22Rv1 (cell line): ENCODE measurements at regions not wholly inside any gene's neighbourhood (a gene's known extent, or its start where the extent isn't known, plus 50 kb on each side); places are given as distances from the start of the nearest gene placed in this dataset.
"Not testable (repeated sequence)": the region's sequence is repeated elsewhere in the genome, so short reads cannot be mapped to it uniquely, and the experiment has no call there.

Experiments
- ZFX ChIP-seq: fragments of 450-650 bp; IDR thresholded peaks from 2 replicates; pipeline ENCODE4 v1.6.1; 2017; ENCODE audit warnings: antibody characterized with exemption, borderline replicate concordance
- TF ChIP-seq, protein P1 (sequence below): fragments of 450-650 bp; IDR thresholded peaks from 2 replicates; pipeline ENCODE4 v1.5.1; 2017; ENCODE audit warnings: mild to moderate bottlenecking

DNA sequence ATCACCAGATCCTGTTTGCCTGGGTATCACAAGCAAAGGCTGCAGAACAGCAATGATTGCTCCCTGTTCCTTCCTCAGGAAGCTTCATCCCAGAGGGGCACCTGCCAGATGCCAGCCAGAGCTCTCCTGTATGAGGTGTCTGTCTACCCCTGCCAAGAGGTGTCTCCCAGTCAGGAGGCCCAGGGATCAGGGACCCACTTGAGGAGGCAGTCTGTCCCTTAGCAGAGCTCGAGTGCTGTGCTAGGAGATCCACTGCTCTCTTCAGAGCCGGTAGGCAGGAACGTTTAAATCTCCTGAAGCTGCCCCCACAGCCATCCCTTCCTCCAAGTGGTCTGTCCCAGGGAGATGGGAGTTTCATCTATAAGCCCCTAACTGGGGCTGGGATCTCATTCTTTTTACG is 294.6 kb downstream of the BCAT1 start:
- TF ChIP-seq, protein P1, sequence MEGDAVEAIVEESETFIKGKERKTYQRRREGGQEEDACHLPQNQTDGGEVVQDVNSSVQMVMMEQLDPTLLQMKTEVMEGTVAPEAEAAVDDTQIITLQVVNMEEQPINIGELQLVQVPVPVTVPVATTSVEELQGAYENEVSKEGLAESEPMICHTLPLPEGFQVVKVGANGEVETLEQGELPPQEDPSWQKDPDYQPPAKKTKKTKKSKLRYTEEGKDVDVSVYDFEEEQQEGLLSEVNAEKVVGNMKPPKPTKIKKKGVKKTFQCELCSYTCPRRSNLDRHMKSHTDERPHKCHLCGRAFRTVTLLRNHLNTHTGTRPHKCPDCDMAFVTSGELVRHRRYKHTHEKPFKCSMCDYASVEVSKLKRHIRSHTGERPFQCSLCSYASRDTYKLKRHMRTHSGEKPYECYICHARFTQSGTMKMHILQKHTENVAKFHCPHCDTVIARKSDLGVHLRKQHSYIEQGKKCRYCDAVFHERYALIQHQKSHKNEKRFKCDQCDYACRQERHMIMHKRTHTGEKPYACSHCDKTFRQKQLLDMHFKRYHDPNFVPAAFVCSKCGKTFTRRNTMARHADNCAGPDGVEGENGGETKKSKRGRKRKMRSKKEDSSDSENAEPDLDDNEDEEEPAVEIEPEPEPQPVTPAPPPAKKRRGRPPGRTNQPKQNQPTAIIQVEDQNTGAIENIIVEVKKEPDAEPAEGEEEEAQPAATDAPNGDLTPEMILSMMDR, result not testable (repeated sequence)
- not testable (repeated sequence) for TF ChIP-seq ZFX
